IMR-90 (cell line): ENCODE measurements at regions not wholly inside any gene's neighbourhood (a gene's known extent, or its start where the extent isn't known, plus 50 kb on each side); places are given as distances from the start of the nearest gene placed in this dataset.

ENCODE experiments used
- ATAC-seq: fragments of 200-7000 bp; cut with Tn5 transposase; 2 replicates; pipeline ENCODE4 v1.9.1; 2020; ENCODE audit warnings: low read depth, mild to moderate bottlenecking, moderate library complexity
- BruUV-seq: library from RNA; stranded (reverse); fragments of 400-500 nt; replicated peaks from 2 replicates; lab custom pipeline; 2021; lab: Mats Ljungman, UMichigan
- CTCF ChIA-PET: fragments of 300-600 bp; formaldehyde crosslinking; extraction: SDS; loops from one replicate; lab custom pipeline; 2021; ENCODE audit warnings: antibody characterized with exemption; lab: Yijun Ruan, JAX
- POLR2A ChIA-PET: fragments of 300-600 bp; sonication (Branson Sonifier 250); formaldehyde crosslinking; loops from one replicate; lab custom pipeline; 2022; ENCODE audit warnings: antibody characterized with exemption; ENCODE audit not compliant: unreplicated experiment; lab: Charles Lee
- DNase-seq: peaks from one replicate; pipeline ENCODE4 v3.0.0; 2013
- H2AFZ ChIP-seq: replicated peaks from 2 replicates; pipeline ENCODE3; 2013; ENCODE audit warnings: low read length, mild to moderate bottlenecking; ENCODE audit not compliant: poor library complexity
- H2AK5ac ChIP-seq: 2 replicates; pipeline ENCODE4 v1.6.1; 2013; ENCODE audit warnings: low read depth, low read length, inconsistent platforms
- H2AK9ac ChIP-seq: replicated peaks from 2 replicates; pipeline ENCODE3; 2013; ENCODE audit warnings: mild to moderate bottlenecking, low read depth, low read length, moderate library complexity; ENCODE audit not compliant: poor library complexity
- H2BK120ac ChIP-seq: 2 replicates; pipeline ENCODE4 v1.6.1; 2013; ENCODE audit warnings: low read depth, low read length, inconsistent platforms
- H2BK15ac ChIP-seq: 3 replicates; pipeline ENCODE4 v1.6.1; 2013; ENCODE audit warnings: low read depth, low read length, inconsistent platforms
- H2BK20ac ChIP-seq: 2 replicates; pipeline ENCODE4 v1.6.1; 2013; ENCODE audit warnings: low read depth, mild to moderate bottlenecking, inconsistent platforms, low read length, moderate library complexity
- H2BK5ac ChIP-seq: 2 replicates; pipeline ENCODE4 v1.6.1; 2013; ENCODE audit warnings: mild to moderate bottlenecking, low read depth, low read length, inconsistent platforms; ENCODE audit not compliant: poor library complexity, severe bottlenecking
- H3K14ac ChIP-seq: replicated peaks from 2 replicates; pipeline ENCODE4 v1.6.1; 2013; ENCODE audit warnings: low read depth, low read length, inconsistent platforms
- H3K18ac ChIP-seq: 2 replicates; pipeline ENCODE4 v1.6.1; 2013; ENCODE audit warnings: low read depth, low read length, control low read depth
- H3K23ac ChIP-seq: 2 replicates; pipeline ENCODE4 v1.6.1; 2013; ENCODE audit warnings: low read depth, low read length, inconsistent platforms
- H3K27ac ChIP-seq: 2 replicates; pipeline ENCODE4 v1.5.1; 2013; ENCODE audit warnings: mild to moderate bottlenecking, control low read depth, low read length; ENCODE audit not compliant: insufficient read depth
- H3K27me3 ChIP-seq: 2 replicates; pipeline ENCODE4 v1.6.1; 2013; ENCODE audit warnings: low read length; ENCODE audit not compliant: control insufficient read depth, insufficient read depth
- H3K36me3 ChIP-seq: 2 replicates; pipeline ENCODE4 v1.6.1; 2013; ENCODE audit warnings: low read length, mixed read lengths; ENCODE audit not compliant: control insufficient read depth, insufficient read depth
- H3K4ac ChIP-seq: 2 replicates; pipeline ENCODE4 v1.6.1; 2013; ENCODE audit warnings: low read depth, low read length, inconsistent platforms
- H3K4me1 ChIP-seq: 2 replicates; pipeline ENCODE4 v1.6.1; 2013; ENCODE audit warnings: low read length, mixed read lengths; ENCODE audit not compliant: control insufficient read depth, insufficient read depth
- H3K4me2 ChIP-seq: 2 replicates; pipeline ENCODE4 v1.6.1; 2013; ENCODE audit warnings: low read depth, mild to moderate bottlenecking, control low read depth, low read length, moderate library complexity
- H3K4me3 ChIP-seq: 2 replicates; pipeline ENCODE4 v1.5.1; 2013; ENCODE audit warnings: low read depth, mild to moderate bottlenecking, control low read depth, low read length, moderate library complexity; ENCODE audit not compliant: insufficient read depth
- H3K56ac ChIP-seq: 2 replicates; pipeline ENCODE4 v1.6.1; 2013; ENCODE audit warnings: low read length, inconsistent platforms; ENCODE audit not compliant: insufficient read depth; ENCODE audit errors: extremely low read depth
- H3K79me1 ChIP-seq, 2 experiments: 2 replicates each; pipeline ENCODE4 v1.6.1; 2013; ENCODE audit warnings: low read length in 2 of 2, inconsistent platforms in 1 of 2, low read depth in 1 of 2
- H3K9ac ChIP-seq: 2 replicates; pipeline ENCODE4 v1.6.1; 2013; ENCODE audit warnings: low read depth, low read length, control low read depth
- H3K9me1 ChIP-seq: 2 replicates; pipeline ENCODE4 v1.6.1; 2013; ENCODE audit warnings: low read length, inconsistent platforms; ENCODE audit not compliant: insufficient read depth
- H3K9me3 ChIP-seq: 2 replicates; pipeline ENCODE4 v1.6.1; 2013; ENCODE audit warnings: low read length; ENCODE audit not compliant: control insufficient read depth, insufficient read depth
- H4K20me1 ChIP-seq: 2 replicates; pipeline ENCODE4 v1.6.1; 2013; ENCODE audit warnings: low read length, inconsistent platforms; ENCODE audit not compliant: insufficient read depth
- H4K5ac ChIP-seq: 2 replicates; pipeline ENCODE4 v1.6.1; 2013; ENCODE audit warnings: mild to moderate bottlenecking, low read depth, low read length, control low read depth
- H4K8ac ChIP-seq, 2 experiments: 2 replicates each; pipeline ENCODE4 v1.6.1; 2013; ENCODE audit warnings: low read depth in 2 of 2, low read length in 2 of 2, control low read depth in 1 of 2, inconsistent platforms in 1 of 2
- H4K91ac ChIP-seq: 2 replicates; pipeline ENCODE4 v1.6.1; 2013; ENCODE audit warnings: low read depth, low read length, inconsistent platforms; ENCODE audit not compliant: insufficient read depth
- BHLHE40 ChIP-seq: fragments of 150-350 bp; IDR thresholded peaks from 2 replicates; pipeline ENCODE4 v1.6.1; 2016; ENCODE audit warnings: mild to moderate bottlenecking, low read depth, low read length
- CHD1 ChIP-seq: IDR thresholded peaks from 2 replicates; pipeline ENCODE4 v1.6.1; 2012; ENCODE audit warnings: low read depth, low read length, improper control_type of control experiment
- ELK1 ChIP-seq: fragments of 150-350 bp; IDR thresholded peaks from 2 replicates; pipeline ENCODE4 v1.6.1; 2016; ENCODE audit warnings: low read depth, mild to moderate bottlenecking, low read length, moderate library complexity, borderline replicate concordance
- FOS ChIP-seq: fragments of 150-350 bp; IDR thresholded peaks from 2 replicates; pipeline ENCODE4 v1.6.1; 2016; ENCODE audit warnings: low read depth, low read length
- RAD21 ChIP-seq: IDR thresholded peaks from 2 replicates; pipeline ENCODE4 v1.6.1; 2012; ENCODE audit warnings: low read length, improper control_type of control experiment
- RFX5 ChIP-seq: IDR thresholded peaks from 2 replicates; pipeline ENCODE4 v1.8.0; 2012; ENCODE audit warnings: low read depth, mild to moderate bottlenecking, low read length, moderate library complexity
- WGBS, 2 experiments: methylation state at CpG; one replicate each; pipeline versions ENCODE4 v1.1.5 to v1.1.7; 2013; ENCODE audit warnings: missing lambda C conversion rate in 2 of 2; ENCODE audit not compliant: insufficient read length in 1 of 2; ENCODE audit errors: extremely low coverage in 2 of 2; 5-methylcytosine and 5-hydroxymethylcytosine counted together
- dilution Hi-C: fragments of 300-500 bp; cut with HindIII; formaldehyde crosslinking; loops from one replicate; pipeline ENCODE4 v1.14.3; 2018; ENCODE audit warnings: low sequenced_read_pairs; ENCODE audit not compliant: unreplicated experiment
- in situ Hi-C: fragments of 300-500 bp; cut with MboI; formaldehyde crosslinking; loops from 3 replicates; pipeline ENCODE4 v1.14.3; 2019; ENCODE audit warnings: low sequenced_read_pairs, inconsistent platforms, mixed read lengths
- intact Hi-C: fragments of 100-400 bp; cut with micrococcal nuclease; formaldehyde crosslinking; loops from 2 replicates; pipeline ENCODE4 v1.10.0; 2022

- ATAC-seq (no peak), DNase-seq (no peak)
- Histone ChIP-seq H3K56ac (no peak overlapping the region), H3K27me3 (no peaks in the 10 kb centered on the region), H3K18ac (no peak overlapping the region), H3K14ac (no peak overlapping the region), H3K79me1 (no peaks in the 10 kb centered on the region), H3K23ac (no peak overlapping the region), H4K8ac (no peak overlapping the region), H2AK5ac (no peak overlapping the region), H4K91ac (no peak overlapping the region), H3K27ac (no peak overlapping the region), H3K9me1 (no peaks in the 10 kb centered on the region), H3K4me2 (no peak overlapping the region), H2AFZ (no peak overlapping the region), H2AK9ac (no peak overlapping the region), H4K20me1 (no peaks in the 10 kb centered on the region), H3K4me1 (no peaks in the 10 kb centered on the region), H3K4me3 (no peak overlapping the region), H3K9me3 (no peaks in the 10 kb centered on the region), H3K36me3 (no peaks in the 10 kb centered on the region), H4K5ac (no peak overlapping the region), H3K4ac (no peak overlapping the region), H3K9ac (no peak overlapping the region), H2BK5ac (no peak overlapping the region), H2BK15ac (no peak overlapping the region), H2BK20ac (no peak overlapping the region), H2BK120ac (no peak overlapping the region)
- in situ Hi-C loops: no loop called here
- TF ChIP-seq CHD1 (no peak), RFX5 (no peak), ELK1 (no peak), FOS (no peak), RAD21 (no peak), BHLHE40 (no peak)
- WGBS, 2 experiments: no CpG with 5 or more reads among the region's 3 CpGs
- ChIA-PET POLR2A (no interaction called here), CTCF (no interaction called here)
- no TSS peak for BruUV-seq
- intact Hi-C loops: no loop called here
- dilution Hi-C loops: no loop called here
Observed at GRCh38 chr3:145183261-145183660, 977.7 kb downstream of the PLOD2 start.
